HG02970 (cell line): ENCODE measurements at regions not wholly inside any gene's neighbourhood (a gene's known extent, or its start where the extent isn't known, plus 50 kb on each side); places are given as distances from the start of the nearest gene placed in this dataset.
A peak's percentile ranks its signal among the peaks of the same experiment; 100 is the strongest.

Experiments used
- ATAC-seq: cut with Tn5 transposase; IDR thresholded peaks from one replicate; pipeline ENCODE4 v1.9.1; 2021; ENCODE audit warnings: mild to moderate bottlenecking, moderate library complexity, moderate number of reproducible peaks; ENCODE audit not compliant: unreplicated experiment, low FRiP score

- ATAC-seq, result no peak
Observed at GRCh38 chr2:16615687-16616615, 49.7 kb downstream of the CYRIA start.

- no peak for ATAC-seq
Observed at GRCh38 chr2:16615246-16615645, 50.4 kb downstream of the CYRIA start.

- ATAC-seq, result no peak
Observed at GRCh38 chr2:16614314-16614860, 51.2 kb downstream of the CYRIA start.

- ATAC-seq, result no peak
Observed at GRCh38 chr2:16613539-16614011, 52.1 kb downstream of the CYRIA start.

GRCh38 chr2:16612490-16612889 lies 53.1 kb downstream of the CYRIA start:
- no peak for ATAC-seq

- no peak for ATAC-seq
Observed at GRCh38 chr2:16609786-16610185, 55.8 kb downstream of the CYRIA start.

GRCh38 chr2:16608661-16609643 lies 56.7 kb downstream of the CYRIA start:
- peak; percentile 84 for ATAC-seq

GRCh38 chr2:16607301-16607700 lies 58.3 kb downstream of the CYRIA start:
- ATAC-seq, result no peak

- no peak for ATAC-seq
Observed at GRCh38 chr2:16604236-16604635, 61.4 kb downstream of the CYRIA start.

- ATAC-seq, result no peak
Observed at GRCh38 chr2:16591370-16591933, 74.2 kb downstream of the CYRIA start.

GRCh38 chr2:16589465-16589864 lies 76.2 kb downstream of the CYRIA start:
- no peak for ATAC-seq

- no peak for ATAC-seq
Observed at GRCh38 chr2:16588565-16588964, 77.1 kb downstream of the CYRIA start.

- no peak for ATAC-seq
Observed at GRCh38 chr2:16587601-16588000, 78.0 kb downstream of the CYRIA start.

GRCh38 chr2:16584824-16585540 lies 80.7 kb downstream of the CYRIA start:
- no peak for ATAC-seq

GRCh38 chr2:16584084-16584483 lies 81.5 kb downstream of the CYRIA start:
- no peak for ATAC-seq

GRCh38 chr2:16581241-16581640 lies 84.4 kb downstream of the CYRIA start:
- ATAC-seq, result no peak

- no peak for ATAC-seq
Observed at GRCh38 chr2:16578081-16578480, 87.6 kb downstream of the CYRIA start.

- ATAC-seq, result no peak
Observed at GRCh38 chr2:16570516-16570915, 95.1 kb downstream of the CYRIA start.

GRCh38 chr2:16568998-16569784 lies 96.4 kb downstream of the CYRIA start:
- no peak for ATAC-seq
